ENCODE measurements at regions not wholly inside any gene's neighbourhood (a gene's known extent, or its start where the extent isn't known, plus 50 kb on each side); places are given as distances from the start of the nearest gene placed in this dataset.

DNA sequence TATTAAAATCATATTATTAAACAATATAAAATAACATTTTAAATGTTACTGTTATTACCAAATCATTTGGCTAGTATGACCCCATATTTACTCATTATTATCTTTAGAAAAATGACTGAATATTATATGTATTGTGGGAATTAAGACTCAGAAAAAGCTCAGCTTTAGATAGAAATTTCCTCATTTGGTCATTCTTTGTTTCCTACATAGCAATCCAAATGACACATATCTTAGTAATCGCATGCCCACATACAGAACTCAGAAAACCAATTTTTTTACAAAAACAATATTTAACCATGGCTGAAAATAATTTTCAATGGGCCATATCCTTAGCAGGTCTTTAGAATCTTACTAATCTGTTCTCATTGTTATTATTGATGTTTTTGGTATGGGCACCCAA, 53.8 kb upstream of the TSLP start:
- TF ChIP-seq, protein P1, sequence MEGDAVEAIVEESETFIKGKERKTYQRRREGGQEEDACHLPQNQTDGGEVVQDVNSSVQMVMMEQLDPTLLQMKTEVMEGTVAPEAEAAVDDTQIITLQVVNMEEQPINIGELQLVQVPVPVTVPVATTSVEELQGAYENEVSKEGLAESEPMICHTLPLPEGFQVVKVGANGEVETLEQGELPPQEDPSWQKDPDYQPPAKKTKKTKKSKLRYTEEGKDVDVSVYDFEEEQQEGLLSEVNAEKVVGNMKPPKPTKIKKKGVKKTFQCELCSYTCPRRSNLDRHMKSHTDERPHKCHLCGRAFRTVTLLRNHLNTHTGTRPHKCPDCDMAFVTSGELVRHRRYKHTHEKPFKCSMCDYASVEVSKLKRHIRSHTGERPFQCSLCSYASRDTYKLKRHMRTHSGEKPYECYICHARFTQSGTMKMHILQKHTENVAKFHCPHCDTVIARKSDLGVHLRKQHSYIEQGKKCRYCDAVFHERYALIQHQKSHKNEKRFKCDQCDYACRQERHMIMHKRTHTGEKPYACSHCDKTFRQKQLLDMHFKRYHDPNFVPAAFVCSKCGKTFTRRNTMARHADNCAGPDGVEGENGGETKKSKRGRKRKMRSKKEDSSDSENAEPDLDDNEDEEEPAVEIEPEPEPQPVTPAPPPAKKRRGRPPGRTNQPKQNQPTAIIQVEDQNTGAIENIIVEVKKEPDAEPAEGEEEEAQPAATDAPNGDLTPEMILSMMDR (IDR thresholded peaks at IDR 0.05): no peak
- no peak for TF ChIP-seq POLR2A (IDR thresholded peaks at IDR 0.05)
- TF ChIP-seq POLR2AphosphoS5 (IDR thresholded peaks at IDR 0.05): no peak
- Histone ChIP-seq H3K4me3 (no peak overlapping the region), H3K4me1 (replicated peaks) (no peaks in the 10 kb centered on the region), H3K27ac (no peak overlapping the region), H3K36me3 (no peaks in the 10 kb centered on the region), H3K27me3 (replicated peaks; ENCODE audit: insufficient read depth) (no peaks in the 10 kb centered on the region), H3K9me3 (no peaks in the 10 kb centered on the region)
- no peak for DNase-seq (ENCODE audit: low spot score)
- intact Hi-C loops (cut with DNase I): no loop called here
- 93% methylated on average over 1 of the region's 1 CpG for WGBS
